Mesodermal cell (in vitro differentiated cells): ENCODE measurements at regions not wholly inside any gene's neighbourhood (a gene's known extent, or its start where the extent isn't known, plus 50 kb on each side); places are given as distances from the start of the nearest gene placed in this dataset.

ENCODE experiments used
- H3K27ac ChIP-seq: 2 replicates; pipeline ENCODE4 v1.7.0; 2013; ENCODE audit warnings: mild to moderate bottlenecking, low read depth, low read length, moderate library complexity; ENCODE audit not compliant: severe bottlenecking
- H3K36me3 ChIP-seq: 2 replicates; pipeline ENCODE4 v1.7.1; 2013; ENCODE audit warnings: mild to moderate bottlenecking, low read length, moderate library complexity; ENCODE audit not compliant: control insufficient read depth, insufficient read depth
- H3K4me1 ChIP-seq: one replicate; pipeline ENCODE4 v1.7.1; 2013; ENCODE audit warnings: mild to moderate bottlenecking, low read length; ENCODE audit not compliant: insufficient read depth, control insufficient read depth, poor library complexity, severe bottlenecking
- H3K4me3 ChIP-seq: 2 replicates; pipeline ENCODE4 v1.7.0; 2013; ENCODE audit warnings: low read length, control low read depth, mild to moderate bottlenecking; ENCODE audit not compliant: insufficient read depth, poor library complexity, severe bottlenecking; ENCODE audit errors: extremely low read depth
- H3K9me3 ChIP-seq: 2 replicates; pipeline ENCODE4 v1.7.1; 2013; ENCODE audit warnings: mild to moderate bottlenecking, low read length, moderate library complexity; ENCODE audit not compliant: control insufficient read depth
- WGBS, 2 experiments: methylation state at CpG; one replicate each; pipeline ENCODE4 v1.1.5; 2013; ENCODE audit warnings: missing lambda C conversion rate in 2 of 2; ENCODE audit not compliant: insufficient coverage in 2 of 2; 5-methylcytosine and 5-hydroxymethylcytosine counted together

DNA sequence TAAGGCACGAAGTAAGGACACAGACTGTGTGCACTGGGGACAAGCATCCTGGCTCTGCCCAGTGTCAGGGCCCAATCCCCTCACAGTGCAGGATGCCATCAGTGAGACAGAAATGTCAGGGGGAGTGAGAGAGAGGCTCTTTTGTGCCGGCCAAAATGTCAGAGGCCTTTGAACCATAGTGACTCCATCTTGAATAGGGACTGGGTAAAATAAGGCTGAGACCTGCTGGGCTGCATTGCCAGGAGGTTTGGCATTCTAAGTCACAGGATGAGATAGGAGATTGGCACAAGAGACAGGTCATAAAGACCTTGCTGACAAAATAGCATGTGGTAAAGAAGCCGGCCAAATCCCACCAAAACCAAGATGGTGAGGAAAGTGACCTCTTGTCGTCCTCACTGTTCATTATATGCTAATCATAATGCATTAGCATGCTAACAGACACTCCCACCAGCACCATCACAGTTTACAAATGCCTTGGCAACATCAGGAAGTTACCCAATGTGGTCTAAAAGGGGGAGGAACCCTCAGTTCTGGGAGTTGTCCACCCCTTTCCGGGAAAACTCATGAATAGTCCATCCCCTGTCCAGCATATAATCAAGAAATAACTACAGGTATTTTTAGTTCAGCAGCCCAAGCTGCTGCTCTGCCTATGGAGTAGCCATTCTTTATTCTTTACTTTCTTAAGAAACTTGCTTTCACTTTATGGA, 337.4 kb downstream of the LPIN1 start:
- H3K36me3 ChIP-seq = no peaks in the 10 kb centered on the region
- H3K4me1 ChIP-seq = no peaks in the 10 kb centered on the region
- H3K27ac ChIP-seq = no peak overlapping the region
- no peaks in the 10 kb centered on the region for H3K9me3 ChIP-seq
- 53 to 60% methylated on average over 3 of the region's 5 CpGs for WGBS, 2 experiments
- H3K4me3 ChIP-seq = no peak overlapping the region

GRCh38 chr2:12087175-12087574, 340.7 kb downstream of the LPIN1 start:
- Histone ChIP-seq H3K4me3 (no peak overlapping the region), H3K27ac (no peak overlapping the region), H3K4me1 (no peaks in the 10 kb centered on the region), H3K9me3 (no peaks in the 10 kb centered on the region), H3K36me3 (no peaks in the 10 kb centered on the region)
- WGBS, 2 experiments = 90 to 100% methylated on average over 1 of the region's 2 CpGs

GRCh38 chr2:12087671-12088380, 341.4 kb downstream of the LPIN1 start:
- Histone ChIP-seq H3K27ac (no peak overlapping the region), H3K9me3 (no peaks in the 10 kb centered on the region), H3K36me3 (no peaks in the 10 kb centered on the region), H3K4me3 (no peak overlapping the region), H3K4me1 (no peaks in the 10 kb centered on the region)
- WGBS, 2 experiments = 93 to 100% methylated on average over 1 of the region's 1 CpG

- H3K9me3 ChIP-seq = no peaks in the 10 kb centered on the region
- no peak overlapping the region for H3K27ac ChIP-seq
- H3K36me3 ChIP-seq = no peaks in the 10 kb centered on the region
- no CpG with 5 or more reads among the region's 1 CpG for WGBS, 2 experiments
- H3K4me3 ChIP-seq = no peak overlapping the region
- H3K4me1 ChIP-seq = no peaks in the 10 kb centered on the region
Measured at GRCh38 chr2:12089001-12089400, 342.6 kb downstream of the LPIN1 start.

GRCh38 chr2:12089496-12089895, 343.1 kb downstream of the LPIN1 start:
- no peaks in the 10 kb centered on the region for H3K4me1 ChIP-seq
- no peaks in the 10 kb centered on the region for H3K36me3 ChIP-seq
- no peak overlapping the region for H3K27ac ChIP-seq
- no peaks in the 10 kb centered on the region for H3K9me3 ChIP-seq
- 85 to 88% methylated on average over 6 to 7 of the region's 7 CpGs for WGBS, 2 experiments
- no peak overlapping the region for H3K4me3 ChIP-seq

DNA sequence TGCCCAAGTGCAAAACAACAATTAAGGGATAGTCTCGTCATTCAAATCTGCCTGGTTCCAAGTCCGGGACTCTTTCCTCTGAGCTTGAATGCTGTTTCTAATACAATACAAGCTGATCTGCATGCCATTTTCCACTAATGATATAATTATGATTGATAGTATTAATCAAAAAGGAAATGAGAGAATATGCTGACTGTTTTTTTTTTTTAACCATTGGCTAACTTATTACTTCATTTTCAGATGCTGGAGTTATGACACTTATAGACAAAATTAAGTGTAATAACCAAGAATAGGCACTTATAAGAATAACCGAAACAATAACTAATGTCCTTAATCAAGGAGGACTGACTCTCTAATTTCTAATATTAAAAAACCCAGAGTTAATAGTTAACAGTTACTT, 343.6 kb downstream of the LPIN1 start:
- H3K9me3 ChIP-seq = no peaks in the 10 kb centered on the region
- 79% methylated on average over 2 of the region's 3 CpGs; no CpG with 5 or more reads in 1 of the 2 experiments for WGBS, 2 experiments
- no peaks in the 10 kb centered on the region for H3K36me3 ChIP-seq
- no peak overlapping the region for H3K27ac ChIP-seq
- no peaks in the 10 kb centered on the region for H3K4me1 ChIP-seq
- no peak overlapping the region for H3K4me3 ChIP-seq

DNA sequence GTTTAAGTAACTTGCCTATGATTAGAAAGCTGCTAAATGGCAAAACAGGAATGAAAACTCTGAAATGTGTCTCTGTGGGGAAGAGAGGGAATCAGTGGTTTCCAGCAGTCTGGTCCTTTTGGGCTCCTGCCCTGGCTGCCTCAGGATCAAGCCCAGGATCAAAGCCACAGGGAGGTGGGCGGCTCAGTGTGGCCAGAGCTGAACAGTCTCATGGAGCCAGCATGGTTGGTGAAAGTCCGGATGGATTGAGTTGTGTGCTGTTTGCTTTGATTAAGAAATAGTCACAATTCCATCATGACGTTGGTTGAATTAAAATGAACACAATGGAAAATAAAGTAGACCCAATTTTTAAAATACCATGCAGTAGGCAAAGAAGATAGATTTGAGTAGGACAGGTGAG, 344.2 kb downstream of the LPIN1 start:
- Histone ChIP-seq H3K36me3 (no peaks in the 10 kb centered on the region), H3K4me3 (no peak overlapping the region), H3K4me1 (no peaks in the 10 kb centered on the region), H3K27ac (no peak overlapping the region), H3K9me3 (no peaks in the 10 kb centered on the region)
- WGBS, 2 experiments = 83 to 86% methylated on average over 1 of the region's 3 CpGs

- no peaks in the 10 kb centered on the region for H3K4me1 ChIP-seq
- WGBS, 2 experiments = 100% methylated on average over 1 of the region's 4 CpGs
- H3K27ac ChIP-seq = no peak overlapping the region
- H3K36me3 ChIP-seq = no peaks in the 10 kb centered on the region
- no peak overlapping the region for H3K4me3 ChIP-seq
- no peaks in the 10 kb centered on the region for H3K9me3 ChIP-seq
Measured at GRCh38 chr2:12091201-12091806, 344.9 kb downstream of the LPIN1 start.

GRCh38 chr2:12094134-12094533, 347.7 kb downstream of the LPIN1 start:
- no peak overlapping the region for H3K4me3 ChIP-seq
- 94 to 100% methylated on average over 1 to 3 of the region's 3 CpGs for WGBS, 2 experiments
- H3K4me1 ChIP-seq = no peaks in the 10 kb centered on the region
- no peaks in the 10 kb centered on the region for H3K9me3 ChIP-seq
- H3K27ac ChIP-seq = no peak overlapping the region
- H3K36me3 ChIP-seq = no peaks in the 10 kb centered on the region

DNA sequence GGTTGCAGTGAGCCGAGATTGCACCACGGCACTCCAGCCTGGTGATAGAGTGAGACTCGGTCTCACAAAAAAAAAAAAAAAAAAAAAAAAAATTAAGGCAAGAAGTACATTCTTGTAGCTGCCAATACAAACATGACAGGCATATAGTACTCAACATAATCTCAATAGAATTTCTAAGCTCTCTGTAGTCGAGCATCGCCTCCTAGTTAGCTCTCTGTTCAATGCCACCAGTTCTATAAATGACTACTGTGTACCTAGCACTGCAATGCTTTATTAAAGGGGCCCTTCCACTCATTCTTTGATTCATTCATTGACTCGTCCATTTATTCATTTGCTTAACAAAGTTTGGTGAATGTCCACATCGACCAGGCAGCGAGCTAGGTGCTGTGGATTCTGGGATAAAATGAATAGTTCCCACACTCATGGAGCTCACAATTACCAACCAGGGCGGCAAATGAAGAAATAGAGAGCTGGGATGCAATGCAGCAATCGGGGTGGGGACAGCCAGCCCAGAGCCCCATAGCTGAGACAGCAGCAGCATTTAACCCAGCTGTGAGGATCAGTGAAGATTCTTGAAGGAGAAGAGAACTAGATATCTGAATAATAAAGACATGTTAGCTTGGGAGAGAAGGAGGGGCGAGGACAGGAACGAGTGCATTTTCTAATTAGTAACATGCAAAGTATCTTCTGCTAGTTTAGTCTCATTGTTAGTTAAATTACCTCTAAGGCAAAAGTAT, 349.8 kb downstream of the LPIN1 start:
- 59 to 74% methylated on average over 4 to 9 of the region's 12 CpGs for WGBS, 2 experiments
- Histone ChIP-seq H3K27ac (no peak overlapping the region), H3K4me3 (no peak overlapping the region), H3K36me3 (no peaks in the 10 kb centered on the region), H3K4me1 (no peaks in the 10 kb centered on the region), H3K9me3 (no peaks in the 10 kb centered on the region)
